Suppressor macrophage (primary cell): ENCODE measurements at regions not wholly inside any gene's neighbourhood (a gene's known extent, or its start where the extent isn't known, plus 50 kb on each side); places are given as distances from the start of the nearest gene placed in this dataset.

Source experiments
- DNase-seq, 4 experiments: peaks; one replicate each; pipeline ENCODE4 v3.0.0-alpha.2; 2020 to 2022

DNA sequence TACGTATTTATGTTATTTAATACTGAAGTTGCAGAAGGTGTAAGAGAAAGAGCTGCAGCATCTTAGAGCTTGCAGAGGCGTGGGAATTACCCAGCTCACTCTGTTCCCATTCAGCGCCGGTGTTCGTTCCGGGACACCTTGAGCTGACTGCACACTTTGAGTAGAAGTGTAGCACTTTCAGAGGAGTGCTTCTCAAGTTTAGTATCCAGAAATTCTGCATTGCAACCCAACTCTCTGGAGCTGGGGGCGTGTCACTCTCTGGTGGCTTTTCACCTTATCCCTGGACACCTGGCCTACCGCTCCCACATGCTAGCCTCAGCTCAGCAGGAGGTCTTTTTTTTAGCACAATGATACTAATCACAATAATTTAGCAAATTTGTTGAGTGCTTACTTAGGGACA, 66.4 kb upstream of the SHH start:
- DNase-seq: no peak

DNA sequence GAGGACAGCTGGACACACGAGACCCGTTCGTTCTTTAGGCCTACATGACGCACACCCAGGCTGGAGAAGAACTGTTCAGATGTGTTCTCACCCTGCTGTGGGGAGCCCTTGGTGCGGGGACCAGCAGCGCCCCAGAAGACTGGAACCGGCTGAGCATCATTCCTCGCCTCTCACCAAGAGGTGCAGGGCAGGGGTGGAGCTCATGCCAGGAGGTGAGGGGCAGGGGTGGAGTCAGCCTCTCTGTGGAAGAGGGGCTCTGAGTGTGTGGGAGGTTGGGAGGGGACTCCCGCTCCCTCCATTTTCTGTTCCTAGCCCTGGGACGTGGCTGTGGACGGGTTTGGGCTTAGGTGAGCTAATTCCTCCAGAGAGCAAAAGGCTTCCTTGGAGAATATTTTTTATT, 66.0 kb upstream of the SHH start:
- no peak for DNase-seq

DNA sequence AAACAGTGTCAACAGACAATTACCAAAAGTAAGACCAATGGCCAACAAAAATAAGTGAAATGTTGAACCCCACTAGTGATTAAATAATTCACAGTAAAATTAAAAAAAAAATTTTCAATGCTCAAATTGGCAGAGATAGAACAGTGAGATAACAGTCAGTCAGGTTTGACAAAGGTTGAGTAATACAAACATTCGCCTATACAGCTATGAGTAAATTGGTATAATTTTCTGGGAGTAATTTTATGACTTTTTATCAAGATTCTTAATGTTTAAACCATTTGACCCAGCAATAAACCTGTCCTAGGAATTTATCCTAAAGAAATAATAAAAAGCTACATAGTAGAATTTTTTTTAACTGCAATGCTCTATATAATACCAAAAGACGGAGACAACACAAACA, 64.9 kb upstream of the SHH start:
- no peak for DNase-seq

DNA sequence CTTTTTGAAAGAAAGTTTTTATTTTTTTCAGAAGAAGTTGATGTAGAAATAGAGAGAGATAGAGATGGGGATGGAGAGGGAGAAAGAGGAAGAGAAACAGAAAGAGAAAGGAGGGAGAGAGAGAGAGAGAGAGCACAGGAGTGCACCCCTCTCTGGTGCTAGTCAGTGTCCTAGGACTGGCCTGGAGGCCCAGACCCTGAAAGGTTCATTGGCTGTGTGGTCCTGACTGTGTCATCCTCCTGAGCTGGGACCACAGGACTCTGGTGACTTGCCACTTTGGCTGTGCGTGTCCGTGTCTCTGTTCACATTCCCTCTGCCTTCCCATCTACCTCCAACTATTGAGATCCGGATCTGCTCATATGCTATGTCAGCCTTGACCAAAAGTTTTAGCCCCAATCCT, 62.1 kb upstream of the SHH start:
- DNase-seq: no peak

DNA sequence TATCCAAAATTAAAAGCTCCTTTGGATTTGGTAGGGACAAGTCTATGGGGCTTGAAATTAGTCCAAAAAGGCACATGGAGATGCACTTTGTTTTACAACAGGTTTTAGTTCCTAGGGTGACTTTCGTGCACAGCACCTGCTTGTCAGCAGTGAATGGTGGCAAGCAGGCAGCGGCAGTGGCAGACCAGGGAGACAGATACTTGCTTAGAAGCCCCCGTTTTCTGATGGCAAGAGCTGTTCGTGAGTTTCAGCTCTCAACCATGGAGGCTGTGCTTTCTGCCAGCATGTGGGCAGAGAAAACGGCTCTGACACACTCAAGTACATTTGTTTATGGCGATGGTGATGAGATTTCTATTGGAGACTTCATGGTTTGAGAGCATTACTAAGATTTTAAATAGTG, 61.7 kb upstream of the SHH start:
- no peak for DNase-seq

DNA sequence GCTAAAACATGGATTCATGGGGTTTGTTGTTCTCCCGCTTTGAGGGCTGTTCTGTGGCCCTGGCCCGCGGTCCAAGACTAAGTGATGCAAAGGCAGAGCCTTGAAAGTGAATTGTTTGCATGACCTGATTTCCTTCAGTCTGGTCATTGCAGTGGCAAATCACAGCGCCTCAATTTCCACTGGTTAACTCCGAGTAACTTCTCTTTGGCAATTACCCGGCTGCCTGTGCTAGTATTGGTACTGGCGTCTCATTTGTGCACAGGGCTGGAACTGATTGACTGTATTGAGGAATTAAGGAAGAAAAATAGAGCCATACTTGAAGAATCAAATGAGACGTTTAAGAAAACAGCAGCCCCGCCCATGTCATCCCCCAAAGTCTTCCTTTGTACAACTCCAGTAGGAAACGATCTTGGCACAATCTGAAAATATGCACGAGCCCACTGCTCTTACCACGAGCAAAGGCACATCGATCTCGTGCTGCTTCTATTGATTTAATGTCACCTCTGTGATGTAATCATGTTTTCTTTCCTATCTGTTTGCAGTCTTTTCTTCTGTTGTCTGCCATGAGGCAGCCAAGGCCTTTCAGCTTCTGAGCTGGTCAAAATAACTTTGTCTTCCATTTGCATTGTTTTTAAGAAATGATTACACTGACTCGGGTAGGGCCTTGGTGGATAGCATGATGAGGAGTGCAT, 60.6 kb upstream of the SHH start:
- DNase-seq: no peak

DNA sequence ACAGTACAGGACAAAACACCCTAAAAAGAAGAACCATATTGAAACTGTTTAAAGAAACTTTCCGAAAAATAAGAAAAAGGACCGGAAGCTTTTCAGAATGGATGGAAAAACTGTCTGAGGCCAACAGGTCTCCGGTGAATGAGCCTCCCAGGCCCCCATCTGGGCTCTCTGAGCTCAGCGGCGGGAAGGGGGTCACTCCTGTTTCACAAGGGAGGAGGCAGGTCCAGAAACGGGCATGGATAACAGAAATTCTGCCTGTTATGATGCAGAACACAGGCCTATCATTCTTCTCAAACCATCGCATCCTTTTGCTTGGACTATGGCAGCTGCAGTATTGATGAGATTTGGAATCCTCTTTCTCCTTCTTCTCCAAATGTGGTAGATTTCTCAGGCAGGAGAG, 58.9 kb upstream of the SHH start:
- DNase-seq: no peak

DNA sequence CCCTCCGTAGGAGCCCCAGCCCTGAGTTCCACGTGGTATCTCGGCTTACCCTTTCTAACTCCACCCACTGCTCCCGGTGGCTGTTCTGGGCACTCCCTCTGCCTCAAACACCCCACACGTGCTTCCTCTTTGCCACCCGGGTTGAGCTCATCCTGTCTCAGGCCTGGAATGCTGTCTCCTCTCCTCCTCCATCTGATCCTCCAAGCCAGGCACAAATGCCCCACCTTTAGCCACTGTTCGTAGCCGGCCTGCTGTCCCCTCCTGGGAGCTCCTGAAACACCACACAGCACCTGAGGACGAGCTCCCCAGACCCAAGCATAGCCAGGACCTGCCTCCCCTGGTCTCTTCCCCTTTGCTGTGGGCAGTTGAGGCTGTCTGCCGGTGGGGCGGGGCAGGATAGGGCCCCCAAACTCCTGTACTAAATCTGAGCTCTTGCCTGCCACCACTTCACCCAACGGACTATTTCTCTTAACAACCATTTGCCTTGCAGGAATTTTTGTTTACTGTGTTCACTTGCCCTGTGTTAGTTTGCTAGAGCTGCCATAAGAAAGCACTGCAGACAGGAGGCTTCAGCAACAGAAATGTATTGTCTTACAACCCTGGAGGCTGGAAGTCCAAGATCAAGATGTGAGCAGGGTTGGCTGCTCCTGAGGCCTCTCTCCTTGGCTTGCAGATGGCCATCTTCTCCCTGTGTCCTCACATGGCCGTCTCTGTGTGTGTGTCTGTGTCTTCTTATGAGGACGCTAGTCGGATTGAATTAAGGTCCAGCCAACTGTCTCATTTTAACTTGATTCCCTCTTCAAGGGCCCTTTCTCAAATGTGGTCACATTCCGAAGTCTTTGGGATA, 58.3 kb upstream of the SHH start:
- DNase-seq: no peak

DNA sequence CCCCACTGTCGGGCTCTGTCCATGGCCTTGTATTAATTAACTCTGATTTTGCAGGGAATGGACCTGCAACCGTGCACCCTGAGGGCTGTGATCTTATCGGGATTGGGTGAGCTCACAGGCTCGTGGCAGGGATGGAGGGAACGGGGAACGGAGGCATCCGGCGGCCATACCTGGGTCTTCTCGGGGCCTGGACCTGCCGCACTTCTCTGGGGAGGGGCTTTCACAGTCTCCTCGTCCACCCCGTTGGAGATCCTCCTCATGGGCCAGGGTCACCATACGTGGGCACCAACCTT, 57.5 kb upstream of the SHH start:
- DNase-seq: no peak

DNA sequence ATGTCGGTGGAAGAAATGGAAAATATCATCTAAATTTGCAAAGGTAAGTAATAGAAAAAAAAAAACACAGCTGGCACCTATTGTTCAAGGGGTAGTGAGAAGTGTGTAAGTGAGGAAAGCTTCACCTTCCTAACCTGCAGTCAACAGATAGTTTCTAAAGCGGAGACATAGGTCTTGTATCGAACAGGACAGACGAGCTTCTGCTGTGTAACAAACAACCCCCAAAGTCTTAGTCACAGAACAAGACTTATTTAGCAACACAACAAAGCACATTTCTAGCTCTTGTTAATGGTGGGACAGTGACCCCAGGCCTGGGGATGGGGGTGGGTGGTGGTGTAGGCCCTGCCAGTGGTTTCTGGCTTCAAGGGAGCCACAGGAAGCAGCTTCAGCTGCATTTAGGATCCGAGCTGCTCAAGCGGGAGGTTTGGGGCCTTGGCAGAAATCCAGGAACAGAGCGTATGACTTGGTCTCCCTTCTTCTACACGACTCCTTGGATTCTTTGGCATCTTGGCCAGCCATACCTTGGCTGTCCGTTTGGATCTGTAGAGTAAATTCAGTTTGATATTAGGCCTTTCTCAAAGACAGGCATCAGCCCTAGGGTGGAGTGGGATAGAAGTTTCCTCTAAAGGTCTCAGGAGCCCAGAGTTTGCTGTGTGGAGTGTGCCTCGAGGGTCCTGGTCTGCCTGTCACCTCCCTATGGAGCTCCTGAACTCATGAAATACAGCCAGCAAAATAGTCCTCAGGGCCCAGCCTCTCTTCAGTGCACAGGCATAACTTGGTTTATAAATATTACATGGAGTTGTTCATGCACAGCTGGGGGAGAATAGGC, 56.9 kb upstream of the SHH start:
- DNase-seq: no peak

DNA sequence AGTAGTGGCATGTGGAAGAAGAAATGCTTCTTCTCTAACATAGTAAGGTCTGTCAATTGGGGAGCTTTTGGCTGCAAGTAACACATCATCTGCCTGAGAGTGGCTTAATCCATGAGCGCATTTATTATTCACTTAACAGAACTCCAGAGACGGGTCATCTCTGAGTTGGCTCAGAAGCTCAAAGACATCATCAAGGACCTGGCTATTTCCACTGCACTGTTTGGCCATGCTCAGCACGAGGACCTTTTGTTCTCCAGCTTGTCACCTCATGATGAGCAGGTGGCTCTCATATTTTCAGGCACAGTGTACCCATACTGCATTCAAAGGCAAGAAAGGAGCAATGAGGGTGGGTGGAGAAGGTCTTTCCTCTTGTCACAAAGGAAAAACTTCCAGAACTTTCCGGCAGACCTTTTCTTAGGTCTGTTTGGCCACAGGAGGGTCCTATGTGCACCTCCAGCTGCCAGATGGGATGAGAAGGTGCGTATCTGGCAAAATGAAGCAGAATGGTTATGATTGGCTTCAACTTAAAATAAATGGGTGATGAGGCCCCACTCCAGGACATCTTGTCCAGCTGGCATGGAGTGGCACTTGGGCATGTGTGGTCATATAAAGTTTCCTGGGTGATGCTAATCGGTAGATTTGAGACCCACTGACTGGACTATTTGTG, 55.6 kb upstream of the SHH start:
- no peak for DNase-seq

DNA sequence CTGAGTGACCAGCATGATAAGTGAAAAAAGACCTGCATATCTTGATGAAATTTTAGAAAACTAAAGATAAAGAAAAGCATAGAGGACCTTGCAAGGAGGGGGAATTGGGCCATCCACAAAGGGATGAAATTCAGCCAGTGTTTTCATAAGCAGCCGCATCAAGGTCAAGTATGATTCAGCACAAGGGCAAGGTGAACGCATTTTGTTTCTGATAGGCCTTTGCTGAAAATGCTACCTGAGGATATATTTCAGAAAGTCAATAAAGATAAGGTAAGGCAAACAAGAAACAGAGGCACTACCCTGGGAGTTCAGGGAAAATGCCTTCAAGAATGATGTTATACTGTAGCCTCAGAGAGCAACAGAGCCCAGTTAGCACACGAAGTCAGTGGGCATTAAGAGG, 55.0 kb upstream of the SHH start:
- DNase-seq: no peak

DNA sequence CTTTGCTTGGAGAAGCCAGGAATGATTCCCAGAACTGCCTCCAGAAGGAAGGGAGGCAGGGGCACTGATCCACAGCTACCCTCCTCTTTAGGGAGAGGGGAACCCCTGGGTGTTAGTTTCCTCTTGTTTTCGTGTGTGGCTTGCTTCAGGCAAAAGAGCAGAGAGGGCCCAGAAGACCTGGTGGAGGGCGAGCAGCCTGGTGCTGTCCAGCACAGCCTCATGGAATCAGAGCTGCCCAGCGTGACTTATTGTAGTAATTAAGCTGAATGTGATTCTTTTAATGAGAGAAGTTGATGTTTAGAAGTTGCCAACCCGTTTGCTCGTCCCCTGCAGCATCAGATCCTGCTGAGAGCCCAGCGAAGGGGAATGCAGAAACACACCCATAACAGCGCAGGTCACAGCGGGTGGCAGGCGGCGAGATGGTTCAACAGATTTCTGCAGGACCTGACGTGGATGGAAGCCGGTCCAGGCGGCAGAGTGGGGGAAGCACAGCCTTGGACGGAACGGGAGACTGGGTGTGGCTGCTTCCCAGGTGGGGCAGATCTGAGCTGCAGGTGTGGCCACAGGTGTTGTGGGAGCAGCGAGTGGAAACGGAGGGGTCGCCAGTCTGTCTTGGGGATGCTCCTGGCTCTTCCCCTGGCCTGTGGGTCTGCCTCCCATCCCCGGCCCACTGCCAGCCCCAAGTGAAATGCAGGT, 53.7 kb upstream of the SHH start:
- no peak for DNase-seq

DNA sequence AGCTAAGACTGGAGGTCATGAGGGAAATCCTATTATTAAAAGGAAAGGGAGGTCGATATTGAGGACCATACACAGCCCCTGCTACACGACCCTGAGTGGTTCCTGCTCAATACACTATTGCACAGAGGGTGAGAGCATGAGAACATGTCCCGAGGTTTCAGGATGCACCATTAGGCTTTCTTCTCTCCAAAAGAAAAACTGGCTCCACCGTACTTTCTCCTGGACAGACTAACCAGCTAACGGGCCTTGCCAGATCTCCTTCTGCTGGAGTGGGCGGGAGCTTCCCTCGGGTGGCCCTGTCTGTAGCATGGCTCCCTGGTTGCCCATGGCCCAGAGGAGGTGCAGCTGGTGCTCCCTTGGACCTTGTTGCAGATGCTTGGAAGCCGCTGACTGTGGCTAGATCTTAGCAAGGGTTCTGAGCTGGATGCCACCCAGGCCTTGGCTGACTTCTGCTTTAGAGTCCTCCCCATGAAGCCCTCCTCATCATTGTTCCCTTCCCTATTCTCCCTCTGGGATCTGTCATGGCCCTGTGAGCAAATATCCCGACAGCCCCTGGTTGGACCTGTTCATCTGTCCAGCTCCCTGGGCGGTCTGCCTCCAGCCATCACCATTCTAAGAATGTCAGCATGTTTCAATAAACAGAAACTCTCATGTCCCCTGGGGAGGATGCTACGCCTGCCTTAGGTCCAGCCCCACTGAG, 52.9 kb upstream of the SHH start:
- no peak for DNase-seq

DNA sequence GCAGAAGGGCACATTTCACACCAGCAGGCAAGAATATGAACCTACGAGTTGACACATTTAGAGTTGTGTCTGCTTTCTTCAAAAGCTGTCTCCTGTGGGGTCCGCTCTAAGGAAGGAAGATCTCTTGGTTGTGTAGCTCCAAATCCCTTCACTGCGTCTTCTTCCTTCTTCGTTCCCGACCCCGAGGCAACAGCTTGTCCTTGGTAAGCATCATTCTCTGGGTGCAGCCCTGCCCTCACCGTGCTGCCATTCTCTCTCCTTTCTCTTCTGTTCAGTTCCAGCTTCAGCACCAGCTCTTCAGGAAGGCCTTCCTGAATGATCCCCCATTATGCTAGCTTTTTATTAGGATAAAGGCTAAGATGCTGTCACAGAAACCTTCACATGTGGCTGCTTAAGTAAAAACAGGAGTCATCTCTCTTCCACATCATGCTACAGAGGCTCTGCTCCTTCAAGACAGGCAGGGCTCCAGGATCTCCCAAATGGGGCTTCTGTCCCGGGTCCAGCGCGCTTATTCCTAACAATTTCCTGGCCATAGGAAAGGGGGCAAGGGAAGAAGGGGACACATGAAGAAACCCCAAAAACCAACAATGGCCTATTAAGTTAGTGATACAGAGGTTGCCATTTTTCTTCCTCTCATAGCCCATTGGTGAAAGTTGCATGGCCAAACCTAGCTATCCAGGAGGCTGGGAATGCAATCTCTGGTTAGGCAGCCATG, 52.2 kb upstream of the SHH start:
- DNase-seq: no peak

DNA sequence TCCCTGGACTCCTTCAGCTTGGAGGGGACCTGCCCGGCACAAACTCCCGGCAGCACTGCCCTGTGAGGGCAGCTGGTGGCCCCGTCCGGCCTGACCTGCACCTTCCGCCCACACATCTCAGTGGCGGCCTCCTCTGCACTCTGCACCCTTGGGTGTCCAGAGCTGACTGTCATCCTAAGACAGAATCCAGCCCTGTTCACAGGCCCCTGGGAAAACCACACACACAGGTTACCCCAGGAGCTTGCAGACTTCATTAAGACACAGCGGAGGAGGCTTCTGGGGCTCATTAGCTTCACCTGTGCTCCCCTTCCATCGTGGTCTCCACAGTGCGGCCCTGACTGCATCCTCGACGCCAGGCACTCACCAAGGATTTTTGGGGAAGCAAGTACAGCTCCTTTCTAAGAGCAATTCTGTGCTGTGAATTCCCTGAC, 51.5 kb upstream of the SHH start:
- DNase-seq: no peak

DNA sequence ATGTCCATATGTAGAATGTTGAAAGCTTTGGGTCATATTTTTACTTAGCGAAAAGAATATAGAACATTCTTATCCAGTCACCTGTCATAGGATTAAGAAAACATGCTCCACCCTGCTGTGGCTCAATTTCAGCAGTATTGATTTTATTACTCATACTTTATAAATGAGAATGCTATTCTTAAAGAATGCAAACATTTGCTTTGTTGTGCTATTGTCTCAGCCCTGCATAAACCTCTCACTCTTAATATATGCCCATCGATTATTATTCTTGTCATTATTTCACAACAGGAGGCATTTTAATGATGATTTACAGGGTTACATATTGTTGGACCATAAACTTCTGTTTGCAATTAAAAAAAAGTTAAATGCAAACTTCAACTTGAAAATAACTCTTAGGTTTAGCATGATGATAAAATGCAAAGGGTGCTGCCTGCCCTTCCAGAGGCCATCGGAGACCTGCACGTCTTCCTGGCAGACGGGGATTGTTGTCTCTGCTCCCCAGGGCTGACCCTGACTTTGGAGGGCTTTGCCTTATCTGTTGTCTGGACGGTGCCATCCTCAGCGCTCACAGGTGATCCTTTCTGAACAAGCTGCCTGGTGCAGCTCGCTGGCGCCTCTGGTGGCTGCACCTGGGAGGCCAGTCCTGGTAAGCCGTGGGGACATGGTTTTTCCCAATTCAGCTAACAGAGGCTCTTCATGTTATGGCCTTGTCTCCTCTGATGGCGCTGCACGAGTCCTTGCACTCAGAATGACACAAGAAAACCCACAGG, 50.0 kb upstream of the SHH start:
- no peak for DNase-seq
